HG03066 (cell line): ENCODE measurements at regions not wholly inside any gene's neighbourhood (a gene's known extent, or its start where the extent isn't known, plus 50 kb on each side); places are given as distances from the start of the nearest gene placed in this dataset.
"Not testable (repeated sequence)": the region's sequence is repeated elsewhere in the genome, so short reads cannot be mapped to it uniquely, and the experiment has no call there.

Source experiments
- ATAC-seq: cut with Tn5 transposase; IDR thresholded peaks from one replicate; pipeline ENCODE4 v1.9.1; 2021; ENCODE audit warnings: low read depth; ENCODE audit not compliant: unreplicated experiment

DNA sequence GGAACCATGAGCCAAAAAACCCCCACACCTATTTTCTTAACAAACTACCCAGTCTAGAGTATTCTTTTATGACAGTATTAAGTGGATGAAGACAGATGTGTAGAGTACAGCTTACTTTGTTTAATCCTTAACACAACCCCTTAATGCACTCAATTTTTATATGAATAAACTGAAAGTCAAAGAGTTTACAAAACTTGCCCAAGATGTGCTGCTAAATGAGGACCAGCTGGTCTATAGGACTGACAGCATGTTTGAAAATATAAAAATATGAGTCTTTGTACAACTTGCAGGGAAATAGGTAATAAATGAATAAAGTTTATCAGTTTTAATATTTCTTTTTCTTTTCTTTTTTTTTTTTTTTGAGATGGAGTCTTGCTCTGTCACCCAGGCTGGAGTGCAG is 102.3 kb downstream of the ZFY start:
- ATAC-seq = no peak

DNA sequence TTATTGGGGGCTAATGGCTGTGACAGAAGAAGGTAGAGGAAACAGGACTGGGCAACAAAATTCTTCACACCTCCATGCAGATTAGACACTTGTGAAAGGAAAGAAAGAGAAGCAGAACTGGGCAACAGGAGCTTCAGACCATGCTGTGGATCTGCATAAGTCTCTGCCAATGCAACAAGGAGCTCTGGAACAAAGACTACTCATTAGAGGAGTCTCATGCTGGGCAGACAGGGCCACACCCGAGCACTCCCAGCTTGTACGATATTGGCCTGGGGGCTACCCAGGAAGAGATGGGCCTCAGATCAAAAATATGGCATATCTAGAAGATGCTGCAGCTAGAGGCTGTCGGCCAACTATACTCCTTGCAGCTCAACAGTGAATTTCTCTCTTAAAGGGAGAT is 105.2 kb downstream of the ZFY start:
- ATAC-seq = no peak

DNA sequence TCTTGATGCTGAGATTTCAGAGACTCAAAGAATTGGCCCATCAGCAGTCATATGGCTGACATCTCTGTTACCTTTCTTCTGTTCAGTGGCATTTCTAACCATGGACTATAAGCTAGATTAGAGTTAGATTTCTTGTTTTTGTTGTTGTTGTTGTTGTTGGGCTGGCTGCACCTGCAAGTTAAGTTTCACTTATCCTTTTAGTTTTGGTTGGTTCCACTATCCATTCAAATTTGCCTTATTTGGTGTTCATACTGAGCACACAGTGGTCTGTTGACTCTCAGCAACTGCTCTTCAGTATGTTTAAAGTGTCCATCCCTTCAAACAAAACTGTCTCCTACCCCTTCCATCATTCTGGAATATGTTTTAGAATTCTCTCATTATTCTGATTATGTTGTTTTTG is 106.8 kb downstream of the ZFY start:
- ATAC-seq = no peak

DNA sequence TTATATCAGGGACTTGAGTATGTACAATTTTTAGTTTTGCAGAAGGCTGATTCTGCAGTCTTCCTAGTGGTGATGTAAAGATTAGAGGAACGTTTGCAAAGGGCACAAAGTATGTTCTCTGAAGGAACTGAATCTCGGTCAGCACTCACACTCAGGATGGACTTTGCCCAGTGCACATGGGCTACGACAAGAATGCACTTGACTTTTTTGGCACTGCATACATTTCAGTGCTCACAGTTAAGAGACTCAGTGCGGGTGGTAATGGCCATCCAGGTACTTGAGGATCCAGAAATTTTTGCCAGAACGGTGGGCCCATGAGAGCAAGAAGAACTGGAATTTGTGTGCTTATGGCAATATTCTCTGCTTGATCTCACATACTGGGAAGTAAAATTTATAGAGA is 107.7 kb downstream of the ZFY start:
- no peak for ATAC-seq

DNA sequence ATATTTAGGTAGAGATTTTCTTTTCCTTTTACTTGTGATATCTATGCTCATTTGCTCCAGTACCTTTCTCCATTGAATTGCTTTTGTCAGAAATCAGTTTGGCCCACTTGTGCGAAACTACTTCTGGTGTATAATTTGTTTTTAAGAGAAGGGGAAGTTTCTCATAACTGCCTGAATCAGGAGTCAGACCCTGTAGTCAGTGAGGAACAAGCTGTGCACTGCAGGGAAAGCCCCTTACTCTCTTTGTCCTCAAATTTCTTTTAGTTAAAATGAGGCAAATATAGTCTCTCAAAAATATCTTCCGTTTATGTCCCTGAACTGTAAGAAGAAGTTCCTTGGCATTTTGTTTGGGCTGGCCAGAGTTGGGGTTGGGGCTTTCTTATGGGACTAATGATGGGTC is 109.9 kb downstream of the ZFY start:
- no peak for ATAC-seq

DNA sequence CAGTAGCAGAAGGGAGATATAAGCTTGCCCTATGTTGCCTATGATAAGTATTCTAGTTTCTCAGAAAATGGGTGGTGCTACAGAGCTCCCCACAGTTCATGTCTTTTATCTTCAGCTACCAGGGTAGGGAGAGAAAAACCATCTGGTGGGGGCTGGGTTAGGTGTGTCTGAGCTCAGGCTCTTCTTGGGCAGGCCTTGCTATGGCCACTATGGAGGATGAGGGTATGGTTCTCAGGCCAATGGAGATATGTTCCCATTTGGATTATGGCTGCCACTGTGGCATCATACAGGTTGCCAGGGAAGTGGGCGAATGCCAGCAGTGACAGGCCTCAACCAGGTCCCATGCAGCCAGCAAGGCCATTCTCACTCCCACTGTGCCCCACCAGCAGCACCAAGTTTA is 120.3 kb downstream of the ZFY start:
- ATAC-seq = not testable (repeated sequence)

DNA sequence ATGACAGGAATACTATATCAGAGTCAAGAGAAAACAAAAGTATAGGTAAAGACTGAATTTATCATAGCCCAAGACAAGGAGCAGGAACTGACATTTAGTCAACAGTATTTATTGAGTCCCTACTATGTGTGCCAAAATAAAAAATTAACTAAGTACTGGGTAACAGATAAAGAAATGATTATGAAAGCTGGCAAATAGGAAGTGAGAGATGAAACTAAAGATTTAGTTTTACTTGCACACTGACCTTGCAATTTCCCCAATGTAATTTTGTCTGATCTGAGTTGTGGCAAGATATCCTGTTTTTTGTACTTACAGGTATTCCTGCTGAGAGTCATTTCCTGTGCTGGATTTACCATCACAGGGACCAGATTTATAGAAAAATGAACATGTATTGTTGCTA is 123.2 kb downstream of the ZFY start:
- peak; percentile 77 for ATAC-seq

DNA sequence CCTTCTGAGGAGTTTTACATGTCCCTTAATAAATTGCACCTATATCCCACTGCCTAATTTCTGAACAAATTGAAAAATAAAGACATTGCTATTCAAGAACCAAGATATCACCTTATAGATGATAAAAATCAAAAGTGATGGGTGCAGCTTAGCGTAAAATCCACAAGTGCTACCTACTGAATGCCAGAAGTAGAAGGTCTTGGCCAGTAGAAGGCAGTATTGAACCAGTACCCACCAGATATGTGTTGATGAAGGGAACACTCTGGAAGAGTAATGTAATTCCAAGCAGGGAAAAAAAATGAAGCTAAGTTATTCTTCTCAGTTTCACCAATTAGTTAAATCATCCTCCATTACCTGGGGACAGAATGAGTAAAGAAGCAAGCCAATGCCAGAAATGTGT is 125.5 kb downstream of the ZFY start:
- ATAC-seq = not testable (repeated sequence)

DNA sequence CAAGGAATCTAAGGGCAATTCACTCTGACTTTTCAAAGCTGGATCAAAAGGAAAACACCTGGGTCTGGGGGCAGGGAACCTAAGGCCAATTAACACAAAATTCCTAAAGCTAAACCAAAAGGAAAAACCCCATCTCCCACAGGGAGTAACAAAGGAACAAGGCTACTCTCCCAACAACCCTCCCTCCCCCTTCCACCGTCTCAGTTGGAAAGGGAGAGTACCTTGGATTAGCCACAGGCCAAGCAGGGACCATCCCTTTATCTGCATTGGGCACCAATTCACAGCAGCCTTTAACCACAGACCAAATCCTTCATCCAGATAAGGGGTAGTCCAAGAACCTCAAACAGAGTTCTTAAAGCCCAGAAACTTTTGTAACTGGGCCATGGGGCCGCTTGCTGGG is 153.0 kb downstream of the ZFY start:
- not testable (repeated sequence) for ATAC-seq

DNA sequence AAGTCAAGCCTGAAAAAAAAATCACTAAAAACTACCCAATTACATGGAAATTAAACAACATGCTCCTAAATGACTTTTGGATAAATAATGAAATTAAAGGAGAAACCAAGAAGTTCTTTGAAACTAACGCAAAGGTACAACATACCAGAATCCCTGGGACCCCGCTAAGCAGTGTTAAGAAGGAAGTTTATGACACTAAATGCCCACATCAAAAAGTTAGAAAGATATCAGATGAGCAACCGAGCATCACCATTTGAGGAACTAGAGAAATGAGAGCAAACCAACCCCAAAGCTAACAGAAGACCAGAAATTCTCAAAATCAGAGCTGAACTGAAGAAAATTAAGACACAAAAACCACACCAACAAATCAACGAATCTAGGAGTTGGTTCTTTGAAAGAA is 173.5 kb downstream of the ZFY start:
- ATAC-seq = not testable (repeated sequence)

DNA sequence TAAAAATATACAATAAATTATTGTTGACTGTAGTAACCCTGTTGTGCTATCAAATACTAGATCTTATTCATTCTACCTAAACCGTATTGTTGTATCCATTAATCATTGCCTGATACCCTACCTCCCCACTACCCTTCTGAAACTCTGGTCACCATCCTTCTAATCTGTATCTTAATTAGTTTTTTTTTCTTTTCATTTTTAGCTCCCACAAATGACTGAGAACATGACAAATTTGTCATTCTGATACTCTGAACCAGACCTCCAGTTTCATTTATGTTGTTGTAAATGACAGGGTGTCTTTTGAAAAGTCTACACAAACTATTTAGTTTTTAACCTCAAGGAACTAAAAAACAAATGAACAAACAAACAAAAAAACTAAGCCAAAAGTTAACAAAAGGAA is 185.1 kb downstream of the ZFY start:
- peak; percentile 82 for ATAC-seq

DNA sequence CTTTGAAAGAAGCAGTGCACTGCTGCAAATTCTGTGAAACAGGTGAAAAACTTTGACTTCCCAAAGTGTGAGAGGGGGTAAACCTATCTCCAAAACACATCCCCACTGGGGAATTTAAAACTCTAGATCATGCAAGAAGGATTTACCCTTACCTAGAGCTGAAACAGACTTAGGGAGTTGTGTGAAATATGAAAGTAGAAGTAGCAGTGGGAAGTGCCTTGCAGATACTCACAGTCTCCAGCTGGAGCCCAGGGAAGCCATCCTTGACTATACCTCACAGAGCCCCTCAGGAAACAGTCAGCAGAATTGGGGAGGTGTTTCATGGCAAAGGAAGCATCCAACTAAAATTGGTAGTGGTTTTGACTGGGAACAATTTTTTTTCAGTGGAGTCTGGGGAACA is 185.5 kb downstream of the ZFY start:
- ATAC-seq = peak; percentile 48

DNA sequence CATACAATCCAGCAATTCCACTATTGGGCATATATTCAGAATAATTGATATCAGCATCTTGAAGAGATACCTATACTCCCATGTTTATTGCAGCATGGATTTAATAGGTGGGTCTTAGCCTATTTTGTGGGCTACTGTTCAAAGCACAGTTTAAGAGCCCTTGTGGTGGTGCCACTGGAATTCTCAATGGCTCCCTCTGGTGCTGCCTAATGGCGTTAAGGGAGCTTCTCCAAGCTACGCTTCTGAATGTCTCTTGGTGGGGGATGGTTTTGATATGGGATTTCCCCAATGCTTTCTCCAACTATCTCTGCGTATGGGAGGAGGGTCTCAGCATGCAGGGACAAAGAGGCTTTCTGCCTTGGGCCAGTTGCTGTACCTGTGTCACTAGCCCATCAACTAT is 188.3 kb downstream of the ZFY start:
- not testable (repeated sequence) for ATAC-seq

DNA sequence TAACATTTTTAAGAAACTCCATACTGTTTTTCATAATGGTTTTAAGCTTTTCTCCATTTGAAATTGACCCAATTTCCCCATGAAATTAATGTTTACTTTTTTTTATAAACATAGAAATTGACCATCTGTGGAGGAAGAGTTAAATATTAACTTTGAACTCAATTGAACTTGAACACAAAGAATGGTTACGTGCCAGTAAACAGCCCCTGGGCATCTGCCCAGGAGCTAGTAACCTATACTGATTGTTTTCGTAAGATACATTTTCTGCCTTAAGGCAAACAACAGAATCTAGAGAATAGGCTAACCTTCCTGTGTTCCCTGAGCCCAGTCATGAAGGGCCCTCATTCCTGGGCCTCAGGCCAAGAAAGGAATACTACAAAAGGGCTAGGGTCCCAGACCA is 235.9 kb downstream of the ZFY start:
- ATAC-seq = not testable (repeated sequence)

DNA sequence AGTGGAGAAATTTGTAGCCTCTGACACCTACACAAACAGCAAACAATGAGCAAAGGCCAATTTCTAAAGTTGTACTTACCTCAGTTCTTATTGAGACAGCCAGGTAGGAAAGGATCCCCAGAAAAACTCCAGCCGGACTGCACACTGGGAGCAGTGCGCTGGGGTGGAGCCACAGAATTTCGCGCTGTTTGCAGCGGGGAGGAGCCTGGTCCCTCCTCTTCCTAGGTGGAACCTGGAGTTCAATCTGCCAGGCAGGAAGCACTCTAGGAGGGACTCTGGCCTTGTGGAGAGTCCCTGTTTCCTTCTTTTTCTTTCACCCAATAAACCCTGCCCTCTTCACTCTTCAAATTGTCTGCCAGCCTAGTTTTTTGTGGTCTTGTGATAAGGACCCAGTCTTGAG is 259.9 kb downstream of the ZFY start:
- ATAC-seq = not testable (repeated sequence)

DNA sequence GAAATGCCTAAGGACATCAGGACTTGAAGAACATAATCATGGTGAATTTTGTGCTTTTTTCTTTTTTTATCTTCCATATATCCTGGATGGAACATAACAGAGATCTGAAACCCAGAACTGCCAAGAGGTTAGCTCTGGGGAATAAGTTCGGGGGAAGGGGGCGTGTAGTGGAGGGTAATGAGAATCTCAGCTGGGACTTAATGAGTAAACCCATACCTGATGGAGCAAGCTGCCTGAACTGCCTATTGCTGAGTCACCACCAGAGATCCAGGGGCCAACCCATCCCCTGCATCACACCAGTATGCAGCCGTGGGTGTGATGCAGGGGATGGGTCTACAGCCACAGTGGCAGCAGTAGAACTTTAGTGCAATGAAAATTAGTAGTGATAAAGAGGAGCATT is 267.1 kb downstream of the ZFY start:
- ATAC-seq = not testable (repeated sequence)

DNA sequence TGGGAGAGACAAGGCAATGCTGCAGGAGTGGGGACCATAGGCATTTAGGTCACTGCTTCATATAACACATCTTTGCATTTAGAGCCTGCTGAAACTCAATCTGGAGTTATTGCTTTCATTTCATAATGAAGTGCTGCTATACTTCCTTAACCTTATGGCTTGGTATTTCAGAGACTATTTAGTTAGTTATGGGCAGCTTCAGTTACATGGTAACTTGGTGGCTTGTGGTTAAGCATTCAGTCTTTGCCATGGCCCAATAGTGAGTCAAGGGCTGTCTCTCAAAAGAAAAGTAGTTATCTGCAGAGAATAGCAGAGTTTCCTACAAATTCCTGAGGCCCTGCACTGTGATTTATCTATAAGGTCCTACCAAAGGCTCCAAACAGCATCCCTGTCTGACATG is 271.6 kb downstream of the ZFY start:
- ATAC-seq = not testable (repeated sequence)

DNA sequence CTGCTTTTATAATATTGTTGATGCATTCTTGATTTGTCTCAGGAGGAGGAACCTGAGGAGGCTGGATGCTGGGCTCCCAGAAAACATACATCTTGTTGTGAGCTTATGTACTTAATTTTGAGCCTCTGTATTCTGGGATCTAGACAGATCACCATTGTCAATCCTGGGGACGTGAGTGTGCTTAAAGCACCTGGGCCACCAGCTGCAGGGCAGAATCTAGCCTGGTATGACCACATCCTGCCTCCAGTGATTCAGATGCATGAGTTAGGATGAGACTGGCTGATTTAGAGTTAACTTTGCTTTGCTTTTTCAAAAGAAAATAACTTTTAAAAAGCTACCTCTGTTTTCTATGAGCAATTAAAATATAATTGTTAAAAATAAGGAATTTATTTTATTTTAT is 278.0 kb downstream of the ZFY start:
- not testable (repeated sequence) for ATAC-seq

DNA sequence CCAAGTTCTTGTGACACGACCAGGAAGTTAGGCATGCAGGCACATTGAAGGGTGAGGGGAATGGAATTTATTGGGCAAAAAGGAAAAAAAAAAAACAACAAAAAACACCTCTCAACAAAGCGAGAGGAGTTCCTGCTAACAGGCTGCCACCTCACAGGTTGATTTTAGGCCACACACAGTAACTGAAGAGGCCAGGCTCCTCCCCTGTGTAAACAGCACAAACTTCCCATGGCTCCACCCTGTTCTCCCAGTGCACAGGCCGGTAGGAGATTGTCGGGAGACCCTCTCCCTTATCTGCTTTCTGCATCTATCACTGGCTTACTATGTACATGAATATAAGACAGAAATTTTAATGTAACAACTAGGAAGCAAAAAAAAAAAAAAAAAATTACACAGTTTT is 283.0 kb downstream of the ZFY start:
- ATAC-seq = not testable (repeated sequence)

DNA sequence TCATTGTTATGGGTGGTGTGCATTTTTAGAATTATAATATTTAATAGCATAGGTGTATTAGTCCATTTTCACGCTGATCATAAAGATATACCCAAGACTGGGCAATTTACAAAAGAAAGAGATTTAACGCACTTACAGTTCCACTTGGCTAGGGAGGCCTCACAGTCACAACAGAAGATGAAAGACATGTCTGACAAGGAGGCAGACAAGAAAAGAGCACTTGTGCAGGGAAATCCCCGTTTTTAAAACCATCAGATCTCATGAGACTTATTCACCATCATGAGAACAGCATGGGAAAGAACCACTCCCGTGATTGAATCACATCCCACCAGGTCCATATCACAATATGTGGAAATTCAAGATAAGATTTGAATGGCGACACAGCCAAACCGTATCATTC is 283.4 kb downstream of the ZFY start:
- not testable (repeated sequence) for ATAC-seq

DNA sequence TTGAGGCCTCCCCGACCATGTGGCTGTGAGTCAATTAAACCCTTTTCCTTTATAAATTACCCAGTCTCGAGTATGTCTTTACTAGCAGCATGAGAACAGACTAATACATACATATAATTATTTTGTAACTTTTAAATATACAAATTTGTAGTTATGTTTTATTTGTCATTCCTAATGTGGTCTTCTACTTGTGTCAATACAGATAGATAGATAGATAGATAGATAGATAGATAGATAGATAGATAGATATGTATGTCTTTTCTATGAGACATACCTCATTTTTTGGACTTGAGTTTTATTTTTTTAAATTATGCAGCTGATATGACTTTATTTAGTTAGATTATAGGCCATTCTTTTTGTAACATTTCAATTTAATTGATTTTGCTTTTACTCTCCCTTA is 316.0 kb upstream of the TGIF2LY start:
- ATAC-seq = not testable (repeated sequence)

DNA sequence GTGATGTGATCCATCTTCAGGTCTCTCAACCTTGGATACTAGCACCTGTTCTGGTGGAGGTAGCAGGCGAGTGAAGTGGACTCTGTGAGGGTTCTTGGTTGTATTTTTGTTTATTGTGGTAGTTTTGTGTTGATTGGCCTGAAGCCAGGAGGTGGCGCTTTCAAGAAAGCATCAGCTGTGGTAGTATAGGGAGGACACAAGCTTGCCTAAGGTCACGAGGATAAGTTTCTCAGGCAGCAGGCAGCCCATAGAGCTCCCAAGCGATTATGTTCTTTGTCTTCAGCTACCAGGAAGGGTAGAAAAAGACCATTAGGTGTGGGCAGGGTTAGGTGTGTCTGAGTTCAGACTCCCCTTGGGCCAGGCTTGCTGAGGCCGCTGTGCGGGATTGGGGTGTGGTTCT is 290.8 kb upstream of the TGIF2LY start:
- ATAC-seq = not testable (repeated sequence)

DNA sequence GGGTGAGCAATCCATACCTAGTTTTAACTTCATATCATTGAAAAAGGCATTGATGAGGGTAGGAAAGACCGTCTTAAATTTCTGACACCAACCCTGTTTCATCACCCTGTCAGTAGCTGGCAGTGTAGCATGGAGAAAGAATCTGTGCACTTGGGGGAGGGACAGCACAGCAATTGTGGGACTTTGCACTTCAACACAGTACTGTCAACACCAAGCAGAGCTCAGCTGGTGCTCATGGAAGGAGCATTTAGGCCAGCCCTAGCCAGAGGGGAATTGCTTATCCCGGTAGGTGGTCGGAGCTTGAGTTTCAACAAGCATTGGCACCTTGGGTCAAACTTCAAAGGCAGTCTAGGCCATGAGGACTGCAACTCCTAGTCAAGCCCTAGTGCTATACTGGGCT is 281.6 kb upstream of the TGIF2LY start:
- ATAC-seq = not testable (repeated sequence)
